T-helper 17 cell (primary cell): ENCODE measurements at regions not wholly inside any gene's neighbourhood (a gene's known extent, or its start where the extent isn't known, plus 50 kb on each side); places are given as distances from the start of the nearest gene placed in this dataset.

Experiments used
- ATAC-seq: fragments of 150-1000 bp; cut with Tn5 transposase; 2 replicates; pipeline ENCODE4 v1.10.0; 2021; ENCODE audit warnings: mild to moderate bottlenecking, moderate library complexity
- DNase-seq, 3 donors: peaks; one replicate each; pipeline versions ENCODE4 v3.0.0 to v3.0.0-alpha.2; 2020 to 2021
- H3K9me3 ChIP-seq: one replicate; pipeline ENCODE4 v1.7.0; 2013; ENCODE audit warnings: low read length, mild to moderate bottlenecking; ENCODE audit not compliant: control insufficient read depth, poor library complexity, severe bottlenecking
- H3K27ac Mint-ChIP-seq: one replicate; pipeline ENCODE4 v1.8.0; 2022; ENCODE audit warnings: mild to moderate bottlenecking, moderate library complexity, mixed read lengths
- H3K27me3 Mint-ChIP-seq: one replicate; pipeline ENCODE4 v1.8.0; 2022; ENCODE audit warnings: mixed read lengths
- H3K36me3 Mint-ChIP-seq: one replicate; pipeline ENCODE4 v1.8.0; 2022; ENCODE audit warnings: low read depth, mixed read lengths
- H3K4me1 Mint-ChIP-seq: one replicate; pipeline ENCODE4 v1.8.0; 2022; ENCODE audit warnings: mild to moderate bottlenecking, mixed read lengths
- H3K4me3 Mint-ChIP-seq: one replicate; pipeline ENCODE4 v1.8.0; 2022; ENCODE audit warnings: mild to moderate bottlenecking, moderate library complexity, mixed read lengths

DNA sequence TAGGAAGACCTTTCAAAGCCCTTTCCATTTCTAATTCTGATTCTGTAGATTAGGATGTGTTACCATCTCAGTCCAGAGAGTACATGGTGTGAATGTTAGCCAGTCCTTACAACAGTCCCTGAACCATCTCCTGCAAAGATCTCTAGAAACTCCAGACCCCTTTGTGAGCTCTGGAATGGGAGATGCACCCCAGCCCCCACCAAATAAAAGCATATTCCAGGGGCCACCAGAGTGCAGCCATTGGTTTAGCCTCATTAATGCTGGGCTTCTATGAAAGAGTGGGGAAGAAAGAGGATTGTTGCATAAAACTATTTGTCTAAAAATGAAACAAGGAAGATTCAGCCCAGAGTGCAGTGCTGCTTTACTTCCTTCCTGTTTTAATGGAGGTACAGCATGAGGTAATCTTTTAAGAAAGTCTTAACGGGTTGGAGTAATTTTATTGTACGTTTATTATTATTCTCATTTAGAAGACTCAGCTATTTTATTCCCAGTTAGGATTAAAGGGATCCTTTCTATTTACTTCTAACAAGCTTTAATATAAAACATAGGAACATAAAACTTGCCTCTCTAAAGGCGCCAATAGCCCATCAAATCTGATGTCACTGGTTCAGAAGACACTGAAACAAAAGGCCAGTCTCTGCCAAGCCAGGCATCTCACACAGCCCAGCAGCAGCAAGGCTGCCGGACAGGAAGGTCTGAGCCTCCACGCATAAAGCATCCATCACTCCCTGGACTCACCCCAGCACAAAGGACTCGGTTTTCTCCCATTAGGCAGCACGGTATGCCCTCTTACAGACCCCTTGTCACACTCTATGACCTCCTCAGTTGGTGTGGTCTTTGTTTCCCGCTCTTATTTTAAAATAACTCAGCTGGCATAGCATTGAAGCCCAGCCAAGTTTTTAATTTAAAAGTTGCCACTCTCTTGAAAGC lies 203.9 kb upstream of the BLID start:
- H3K27me3 Mint-ChIP-seq: peaks cover 11% of the 10 kb centered on the region
- DNase-seq (no peak), ATAC-seq (no peak)
- no peak overlapping the region for H3K4me3 Mint-ChIP-seq
- H3K9me3 ChIP-seq: peaks cover 3% of the 10 kb centered on the region
- H3K4me1 Mint-ChIP-seq: no peaks in the 10 kb centered on the region
- no peak overlapping the region for H3K27ac Mint-ChIP-seq
- no peaks in the 10 kb centered on the region for H3K36me3 Mint-ChIP-seq

DNA sequence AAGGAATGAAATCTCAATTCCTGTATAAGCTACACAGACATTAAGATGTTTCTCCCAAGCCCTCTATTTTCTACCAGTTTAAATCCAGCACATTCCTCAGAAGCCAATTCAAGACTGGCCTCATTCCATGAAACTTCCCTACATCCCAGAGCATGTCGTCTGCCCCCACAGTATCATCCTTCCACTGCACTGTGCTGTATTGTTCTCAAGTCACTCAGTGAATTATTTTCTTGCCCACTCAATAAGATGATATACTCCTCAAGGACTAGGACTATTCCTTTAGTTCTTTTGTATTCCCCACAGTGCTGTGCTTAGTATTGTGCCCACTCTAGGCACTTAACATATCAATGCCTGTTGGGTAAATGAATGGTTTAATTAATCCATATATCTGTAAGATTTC lies 203.1 kb upstream of the BLID start:
- H3K27me3 Mint-ChIP-seq: peaks cover 11% of the 10 kb centered on the region
- no peaks in the 10 kb centered on the region for H3K36me3 Mint-ChIP-seq
- DNase-seq: no peak
- no peak for ATAC-seq
- no peak overlapping the region for H3K4me3 Mint-ChIP-seq
- H3K9me3 ChIP-seq: peaks cover 3% of the 10 kb centered on the region
- no peaks in the 10 kb centered on the region for H3K4me1 Mint-ChIP-seq
- no peak overlapping the region for H3K27ac Mint-ChIP-seq

GRCh38 chr11:122317305-122317704 lies 201.3 kb upstream of the BLID start:
- no peak for DNase-seq
- H3K27me3 Mint-ChIP-seq: peaks cover 16% of the 10 kb centered on the region
- H3K36me3 Mint-ChIP-seq: no peaks in the 10 kb centered on the region
- no peak for ATAC-seq
- peaks cover under 1% of the 10 kb centered on the region for H3K9me3 ChIP-seq
- no peaks in the 10 kb centered on the region for H3K4me1 Mint-ChIP-seq
- no peak overlapping the region for H3K27ac Mint-ChIP-seq
- H3K4me3 Mint-ChIP-seq: no peak overlapping the region

DNA sequence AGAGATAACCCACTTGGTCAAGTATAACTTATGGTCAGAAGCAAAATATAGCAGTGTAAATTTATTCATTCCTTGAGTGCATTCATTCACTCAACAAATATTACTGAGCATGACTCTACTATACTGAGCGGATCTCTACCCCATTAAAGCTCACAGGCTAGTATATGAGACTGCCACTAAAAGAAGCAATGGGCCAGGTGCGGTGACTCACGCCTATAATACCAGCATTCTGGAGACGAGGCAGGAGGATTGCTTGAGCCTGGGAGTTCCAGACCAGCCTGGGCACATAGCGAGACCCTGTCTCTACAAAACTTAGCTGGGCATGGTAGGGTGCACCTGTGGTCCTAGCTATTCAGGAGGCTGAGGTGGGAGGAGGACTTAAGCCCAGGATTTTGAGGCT lies 197.6 kb upstream of the BLID start:
- Mint-ChIP-seq H3K4me1 (no peaks in the 10 kb centered on the region), H3K27me3 (peaks cover 30% of the 10 kb centered on the region), H3K27ac (no peak overlapping the region), H3K36me3 (no peaks in the 10 kb centered on the region), H3K4me3 (no peak overlapping the region)
- ATAC-seq (no peak), DNase-seq (no peak)
- H3K9me3 ChIP-seq: no peaks in the 10 kb centered on the region

- H3K27me3 Mint-ChIP-seq: peaks cover 28% of the 10 kb centered on the region
- H3K4me1 Mint-ChIP-seq: no peaks in the 10 kb centered on the region
- ATAC-seq (no peak), DNase-seq (no peak)
- no peak overlapping the region for H3K4me3 Mint-ChIP-seq
- no peaks in the 10 kb centered on the region for H3K36me3 Mint-ChIP-seq
- no peaks in the 10 kb centered on the region for H3K9me3 ChIP-seq
- no peak overlapping the region for H3K27ac Mint-ChIP-seq
These were observed 195.3 kb upstream of the BLID start for GRCh38 chr11:122311216-122311755.

- H3K4me3 Mint-ChIP-seq: no peak overlapping the region
- DNase-seq: no peak
- no peak for ATAC-seq
- H3K9me3 ChIP-seq: no peaks in the 10 kb centered on the region
- H3K27me3 Mint-ChIP-seq: peaks cover 28% of the 10 kb centered on the region
- H3K27ac Mint-ChIP-seq: no peak overlapping the region
- no peaks in the 10 kb centered on the region for H3K36me3 Mint-ChIP-seq
- H3K4me1 Mint-ChIP-seq: no peaks in the 10 kb centered on the region
These were observed 194.8 kb upstream of the BLID start for GRCh38 chr11:122310766-122311165.

DNA sequence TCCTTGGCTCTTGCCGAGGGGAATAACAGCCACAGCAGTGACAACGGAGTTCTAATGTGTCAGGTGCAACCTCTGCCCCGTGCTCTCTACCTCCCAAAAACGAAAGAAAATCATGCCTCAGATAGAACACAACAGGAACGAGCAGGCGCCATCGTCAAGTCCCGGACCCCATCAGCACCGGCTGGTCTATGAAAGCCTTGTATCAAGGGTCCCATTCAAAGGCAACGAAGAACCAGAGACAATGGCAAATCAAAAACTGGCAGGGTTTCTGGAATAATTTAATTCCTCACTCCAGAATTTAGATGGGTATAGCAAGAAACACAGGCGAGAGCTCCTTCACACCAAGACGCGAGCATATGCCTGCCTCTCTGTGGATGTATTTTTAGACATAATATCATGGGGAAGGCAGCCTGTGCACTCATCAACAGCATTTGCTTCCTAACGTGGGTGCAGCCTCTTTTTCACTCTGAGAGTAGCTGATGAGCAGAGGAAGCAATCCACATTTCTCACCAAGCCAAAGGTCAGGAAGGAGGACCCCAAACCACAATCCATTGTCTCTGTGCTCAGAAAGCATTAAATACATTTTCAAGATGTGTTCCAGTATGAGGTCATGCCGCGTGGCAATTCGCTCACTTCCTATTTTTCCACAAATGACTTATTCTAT lies 193.4 kb upstream of the BLID start:
- H3K4me1 Mint-ChIP-seq: no peaks in the 10 kb centered on the region
- H3K27me3 Mint-ChIP-seq: peaks cover 33% of the 10 kb centered on the region
- H3K36me3 Mint-ChIP-seq: no peaks in the 10 kb centered on the region
- ATAC-seq (no peak), DNase-seq (no peak)
- no peak overlapping the region for H3K27ac Mint-ChIP-seq
- H3K9me3 ChIP-seq: no peaks in the 10 kb centered on the region
- H3K4me3 Mint-ChIP-seq: no peak overlapping the region

GRCh38 chr11:122308226-122308625 lies 192.2 kb upstream of the BLID start:
- Mint-ChIP-seq H3K4me3 (no peak overlapping the region), H3K4me1 (no peaks in the 10 kb centered on the region), H3K27ac (no peak overlapping the region), H3K27me3 (peaks cover 31% of the 10 kb centered on the region), H3K36me3 (no peaks in the 10 kb centered on the region)
- ATAC-seq: no peak
- no peaks in the 10 kb centered on the region for H3K9me3 ChIP-seq
- DNase-seq: no peak

DNA sequence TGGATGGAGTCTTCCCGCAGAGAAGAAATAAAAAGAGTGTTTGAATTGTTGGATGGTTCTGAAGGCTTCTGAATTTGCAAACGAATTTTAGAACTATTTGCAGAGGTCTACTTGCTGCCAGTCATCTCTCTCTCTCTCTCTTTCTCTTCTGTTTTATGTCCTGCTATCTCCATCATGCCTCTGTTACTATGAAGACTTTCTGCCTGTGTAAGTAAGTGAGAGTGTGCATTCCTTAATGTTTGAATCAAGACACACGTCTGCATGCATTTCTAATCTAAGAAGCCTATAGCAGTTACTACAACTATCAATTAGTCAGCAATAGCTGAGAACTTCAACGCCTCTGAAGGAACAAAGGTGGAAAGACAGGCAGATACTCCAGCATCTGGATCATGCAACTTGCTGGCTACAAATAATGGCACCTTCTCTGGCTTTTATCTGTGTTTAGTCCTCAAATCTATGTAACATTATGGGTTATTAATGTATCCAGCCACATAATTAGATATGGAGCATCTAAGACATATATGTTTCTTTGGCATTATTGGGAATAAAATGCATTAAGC lies 191.5 kb upstream of the BLID start:
- ATAC-seq (no peak), DNase-seq (no peak)
- Mint-ChIP-seq H3K4me1 (no peaks in the 10 kb centered on the region), H3K27ac (no peak overlapping the region), H3K4me3 (no peak overlapping the region), H3K36me3 (no peaks in the 10 kb centered on the region), H3K27me3 (peaks cover 28% of the 10 kb centered on the region)
- H3K9me3 ChIP-seq: no peaks in the 10 kb centered on the region

DNA sequence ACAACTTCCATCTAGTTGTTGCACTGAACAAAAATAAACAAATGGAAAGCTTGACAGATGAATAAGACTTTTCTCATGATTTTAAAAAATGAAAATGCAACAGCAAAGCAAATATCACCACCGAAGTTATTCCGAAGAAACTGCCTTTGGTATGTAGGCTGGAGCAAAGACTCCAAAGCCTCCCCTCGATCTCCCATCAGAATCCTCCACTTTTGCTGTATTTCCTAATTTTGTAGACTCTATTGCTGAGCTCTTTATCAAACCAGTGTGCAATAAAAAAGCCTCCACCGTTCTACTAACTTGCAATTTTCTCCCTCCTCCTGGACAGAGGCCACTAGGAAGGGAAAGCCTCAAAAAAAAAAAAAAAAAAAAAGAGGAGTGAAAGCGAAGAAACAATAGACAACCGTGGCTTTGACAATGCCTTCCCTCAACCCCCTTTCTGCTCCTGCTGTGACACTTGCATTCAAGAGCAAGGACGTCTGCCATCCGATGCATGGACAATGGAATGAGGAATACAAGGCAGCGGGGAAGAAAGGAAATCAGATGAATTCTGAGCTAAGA lies 190.9 kb upstream of the BLID start:
- H3K4me3 Mint-ChIP-seq: no peak overlapping the region
- no peaks in the 10 kb centered on the region for H3K9me3 ChIP-seq
- peaks cover 28% of the 10 kb centered on the region for H3K27me3 Mint-ChIP-seq
- H3K27ac Mint-ChIP-seq: no peak overlapping the region
- no peaks in the 10 kb centered on the region for H3K4me1 Mint-ChIP-seq
- DNase-seq: no peak
- H3K36me3 Mint-ChIP-seq: no peaks in the 10 kb centered on the region
- ATAC-seq: no peak

DNA sequence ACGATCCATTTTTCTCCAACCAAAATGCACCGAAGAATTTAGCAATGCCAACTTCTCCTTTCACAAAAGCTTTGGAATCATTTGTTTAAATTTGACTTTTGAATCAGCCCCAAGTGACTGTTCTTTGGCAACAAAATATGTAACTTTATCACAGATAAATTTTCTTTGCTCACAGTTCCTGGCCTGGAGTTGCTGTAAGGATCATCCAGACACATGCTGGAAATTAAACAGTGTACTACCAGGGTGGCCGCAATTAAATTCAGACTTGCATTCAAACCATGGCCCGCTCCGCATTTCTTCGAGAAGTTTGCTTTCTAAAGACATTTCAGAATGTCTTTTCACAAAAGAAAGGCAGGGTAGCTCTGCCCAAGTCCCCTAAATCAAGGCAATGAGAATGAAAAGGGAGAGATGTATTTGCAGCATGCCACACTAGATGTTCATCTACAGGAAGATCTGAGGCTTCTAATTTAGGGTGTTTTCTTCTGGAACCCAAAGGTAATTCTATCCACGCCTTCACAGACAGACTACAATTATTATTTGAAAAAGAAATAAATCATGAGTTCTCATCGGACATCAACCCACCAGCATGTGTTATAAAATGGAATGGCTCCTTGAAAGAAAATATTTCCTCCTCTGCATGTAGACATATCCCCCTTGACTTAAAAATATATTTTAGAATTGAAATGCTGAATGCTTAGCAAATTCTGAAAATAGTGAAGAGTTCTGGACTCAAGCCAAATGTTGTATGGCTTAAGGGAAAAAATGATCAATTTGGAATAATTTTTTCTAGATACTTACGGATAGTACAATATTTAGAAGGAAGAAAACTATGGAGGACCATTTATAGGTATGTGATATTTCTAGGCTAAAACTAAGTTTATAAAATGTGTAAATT lies 189.7 kb upstream of the BLID start:
- DNase-seq (no peak), ATAC-seq (no peak)
- H3K9me3 ChIP-seq: no peaks in the 10 kb centered on the region
- H3K27ac Mint-ChIP-seq: no peak overlapping the region
- H3K4me3 Mint-ChIP-seq: no peak overlapping the region
- peaks cover 24% of the 10 kb centered on the region for H3K27me3 Mint-ChIP-seq
- no peaks in the 10 kb centered on the region for H3K36me3 Mint-ChIP-seq
- H3K4me1 Mint-ChIP-seq: no peaks in the 10 kb centered on the region

DNA sequence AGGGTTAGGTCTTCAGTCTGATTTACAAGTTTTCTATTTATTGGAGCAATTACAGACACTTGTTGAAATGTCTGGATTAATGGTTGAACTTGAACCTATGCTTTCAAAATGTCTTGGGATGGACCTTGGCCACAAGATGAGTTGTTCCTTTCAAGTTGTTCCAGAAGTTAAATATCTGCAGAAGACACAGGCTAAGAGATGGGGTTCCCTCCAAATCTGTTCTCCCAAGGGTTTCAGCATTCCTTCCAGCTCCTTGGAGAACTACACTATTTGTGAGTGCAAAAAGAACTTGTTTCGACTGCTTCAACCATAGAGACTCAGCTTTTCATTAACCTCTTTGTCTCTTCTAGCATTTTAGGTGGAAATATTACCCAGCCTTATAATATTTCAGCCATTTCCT lies 189.0 kb upstream of the BLID start:
- no peaks in the 10 kb centered on the region for H3K36me3 Mint-ChIP-seq
- H3K4me3 Mint-ChIP-seq: no peak overlapping the region
- no peak for DNase-seq
- no peak for ATAC-seq
- H3K9me3 ChIP-seq: no peaks in the 10 kb centered on the region
- peaks cover 22% of the 10 kb centered on the region for H3K27me3 Mint-ChIP-seq
- no peaks in the 10 kb centered on the region for H3K4me1 Mint-ChIP-seq
- H3K27ac Mint-ChIP-seq: no peak overlapping the region
